DMS53 treated with DMSO at 0.1 percent for 48 hours (cell line): ENCODE measurements at regions not wholly inside any gene's neighbourhood (a gene's known extent, or its start where the extent isn't known, plus 50 kb on each side); places are given as distances from the start of the nearest gene placed in this dataset.

ENCODE experiments used
- DNase-seq: peaks from one replicate; lab custom pipeline; 2025; ENCODE audit not compliant: unreplicated experiment; lab: John Stamatoyannopoulos, UW

- DNase-seq = no peak
These were observed 57.4 kb upstream of the TMPRSS15 start for GRCh38 chr21:18460979-18461378.

DNA sequence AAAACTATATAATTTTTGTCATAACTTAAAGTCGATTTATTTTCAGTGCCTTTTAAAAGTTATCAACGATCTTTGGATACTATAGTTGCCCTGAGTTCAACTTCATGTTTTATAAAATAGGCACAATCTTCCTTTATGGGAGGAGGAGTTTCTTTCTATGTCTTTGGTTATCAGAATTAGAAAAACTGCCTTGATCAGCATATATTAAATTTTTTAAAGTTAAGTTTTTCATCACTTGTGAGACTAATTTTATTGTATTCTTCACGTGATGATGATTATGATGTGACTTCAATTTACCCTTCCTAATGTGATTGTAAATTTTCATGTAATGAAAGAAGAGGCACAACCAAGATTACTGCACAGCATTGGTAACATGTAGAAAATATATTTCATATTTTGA, 58.2 kb upstream of the TMPRSS15 start:
- DNase-seq = no peak

- no peak for DNase-seq
These were observed 64.1 kb upstream of the TMPRSS15 start for GRCh38 chr21:18467715-18468114.

DNA sequence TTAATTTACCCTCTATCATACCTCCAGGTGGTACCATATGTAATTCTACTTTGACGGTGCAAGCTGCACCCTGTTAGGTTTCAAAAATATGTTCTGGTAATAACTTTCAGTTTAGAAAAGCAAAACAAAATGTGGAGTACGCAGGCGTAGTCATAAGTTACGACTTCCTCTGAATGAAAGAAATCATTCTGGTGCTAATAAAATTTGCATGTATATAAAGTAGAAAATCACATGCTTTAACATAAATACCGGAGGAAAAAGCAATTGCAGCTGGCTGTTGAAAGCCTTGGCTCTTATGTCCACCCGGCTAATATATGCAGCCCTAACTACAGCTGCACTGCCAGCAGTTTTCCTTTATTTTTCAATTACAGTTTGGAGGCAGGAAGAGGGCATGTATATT, 65.2 kb upstream of the TMPRSS15 start:
- DNase-seq = no peak

DNA sequence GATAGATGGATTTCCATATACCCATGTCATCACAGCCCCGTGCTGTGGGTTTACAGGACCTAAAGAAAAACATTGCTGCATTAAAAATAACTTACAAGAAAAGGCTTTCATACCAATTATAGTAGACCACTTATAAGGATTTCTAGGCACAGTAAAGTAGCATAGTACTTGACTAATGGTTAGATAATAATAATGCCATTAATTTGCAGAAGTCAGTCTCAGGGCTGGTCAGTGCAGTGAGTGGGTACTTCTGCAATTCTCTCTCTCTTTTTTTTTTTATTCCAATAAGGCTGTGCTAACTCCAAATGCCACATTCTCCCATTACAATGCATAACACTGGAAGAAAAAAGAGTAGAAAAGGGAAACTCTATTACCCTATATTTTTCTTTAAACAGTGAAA, 73.1 kb upstream of the TMPRSS15 start:
- DNase-seq = no peak

DNA sequence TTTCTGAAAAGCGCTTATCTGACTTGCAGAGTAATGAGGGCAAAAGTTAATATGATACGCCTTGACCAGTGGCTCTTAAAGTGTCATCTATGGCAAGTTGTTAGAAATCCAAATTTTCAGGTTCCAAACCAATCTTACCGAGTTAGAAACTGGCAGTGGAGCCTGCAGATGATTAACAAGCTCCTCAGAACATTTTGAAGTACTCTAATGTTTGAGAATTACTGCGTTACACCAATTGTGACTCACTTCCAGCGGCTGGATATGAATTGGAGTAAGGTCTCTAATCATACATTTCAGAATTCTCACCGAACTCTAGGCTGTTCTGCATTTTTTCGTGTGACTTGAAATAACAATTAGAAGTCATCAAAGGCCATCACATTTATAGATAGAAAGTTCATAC, 73.5 kb upstream of the TMPRSS15 start:
- DNase-seq = no peak

- no peak for DNase-seq
These were observed 74.9 kb upstream of the TMPRSS15 start for GRCh38 chr21:18478513-18478912.

DNA sequence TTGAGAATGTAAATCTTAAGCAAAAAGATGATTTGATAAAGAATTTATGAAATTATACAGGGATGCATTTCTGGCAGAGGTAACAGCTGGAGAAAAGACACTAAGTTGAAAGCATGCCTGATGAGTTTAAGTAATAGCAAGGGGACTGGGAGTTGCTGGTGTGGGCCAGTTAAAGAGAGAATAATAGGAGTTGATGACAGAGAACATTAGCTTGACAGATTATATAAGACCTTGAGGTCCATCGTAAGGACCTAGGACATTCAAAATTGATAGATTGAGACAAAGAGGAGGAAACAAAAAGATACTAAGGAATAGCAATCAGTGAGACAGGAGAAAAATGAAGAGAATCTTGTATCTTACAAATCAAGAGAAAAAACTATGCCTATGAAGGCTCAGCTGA, 84.7 kb upstream of the TMPRSS15 start:
- DNase-seq = no peak

DNA sequence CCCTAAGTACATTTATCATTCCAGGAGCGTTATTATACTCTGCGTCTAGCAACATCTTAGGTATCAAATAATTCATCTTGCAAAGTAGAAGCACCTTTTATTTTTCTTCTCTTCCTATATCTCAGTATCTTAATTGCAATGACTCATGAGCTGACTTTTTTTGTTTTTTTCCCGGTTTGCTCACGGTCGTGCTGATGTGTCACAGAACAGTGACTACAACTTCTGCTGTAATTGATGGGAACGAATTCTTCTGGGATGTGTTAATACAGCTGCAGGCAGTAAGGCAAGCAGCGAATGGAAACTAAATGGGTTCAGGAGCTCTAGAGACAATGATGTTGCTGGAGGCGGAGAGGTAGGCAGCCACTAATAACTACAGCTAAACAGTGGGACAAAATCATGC, 89.8 kb upstream of the TMPRSS15 start:
- no peak for DNase-seq

DNA sequence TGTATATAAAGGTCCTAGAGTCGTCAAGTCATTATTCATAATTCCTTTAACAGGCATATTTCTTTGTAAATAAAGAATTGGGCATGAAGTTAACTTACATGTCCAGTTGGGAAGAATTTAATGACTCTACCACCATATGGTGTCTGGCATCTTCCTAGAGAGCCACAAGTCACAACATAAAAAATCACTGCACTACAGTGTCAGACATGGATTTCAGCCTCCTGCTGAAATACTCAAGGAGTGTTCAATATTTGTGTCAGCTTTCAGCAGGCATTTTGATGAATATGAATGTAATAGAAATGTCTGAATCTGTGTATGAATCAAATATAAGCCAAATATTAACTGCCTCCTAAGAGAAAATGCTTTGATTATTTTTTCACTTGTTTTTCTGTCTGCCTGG, 91.9 kb upstream of the TMPRSS15 start:
- DNase-seq = no peak

DNA sequence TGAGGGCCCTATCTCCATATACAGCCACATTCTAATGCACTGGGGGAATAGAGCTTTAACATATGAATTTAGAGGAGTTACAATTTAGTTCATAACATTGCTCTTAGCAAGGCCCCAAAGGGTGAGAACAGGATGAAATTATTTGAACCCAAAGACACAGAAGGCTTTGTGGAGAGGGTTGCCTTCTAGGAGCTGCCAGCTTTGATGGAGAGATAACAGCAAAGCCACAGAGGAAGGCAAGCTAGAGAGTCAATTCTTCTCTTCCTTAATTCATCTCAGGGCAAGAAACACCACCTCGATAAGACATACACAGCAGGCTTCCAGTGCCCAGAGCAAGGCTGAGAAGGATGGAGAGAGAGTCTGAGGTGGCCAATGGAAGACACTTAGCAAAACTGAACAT, 94.8 kb upstream of the TMPRSS15 start:
- DNase-seq = no peak

GRCh38 chr21:18499761-18500376, 96.3 kb upstream of the TMPRSS15 start:
- peak; percentile 9 for DNase-seq

DNA sequence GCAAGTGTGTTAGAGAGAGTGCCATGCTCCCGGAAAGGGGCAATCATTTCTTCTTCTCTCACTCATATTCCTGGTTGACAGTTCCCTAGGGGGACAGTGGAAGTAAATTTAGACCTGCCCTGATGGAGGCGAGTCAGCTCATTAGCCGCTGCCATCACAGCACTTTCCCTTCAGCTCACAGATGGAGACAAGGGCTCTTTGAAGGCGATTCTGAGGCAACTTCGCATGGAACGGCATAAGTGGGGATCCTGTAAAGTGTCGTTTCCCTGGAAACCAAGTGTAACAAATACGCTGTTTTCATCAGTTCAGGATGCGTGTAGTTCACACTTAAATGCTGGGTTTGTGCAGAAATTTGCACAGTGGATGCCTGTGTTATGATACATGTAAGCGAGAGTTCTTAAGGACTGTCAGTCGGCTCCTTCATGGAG, 114.5 kb upstream of the TMPRSS15 start:
- no peak for DNase-seq

DNA sequence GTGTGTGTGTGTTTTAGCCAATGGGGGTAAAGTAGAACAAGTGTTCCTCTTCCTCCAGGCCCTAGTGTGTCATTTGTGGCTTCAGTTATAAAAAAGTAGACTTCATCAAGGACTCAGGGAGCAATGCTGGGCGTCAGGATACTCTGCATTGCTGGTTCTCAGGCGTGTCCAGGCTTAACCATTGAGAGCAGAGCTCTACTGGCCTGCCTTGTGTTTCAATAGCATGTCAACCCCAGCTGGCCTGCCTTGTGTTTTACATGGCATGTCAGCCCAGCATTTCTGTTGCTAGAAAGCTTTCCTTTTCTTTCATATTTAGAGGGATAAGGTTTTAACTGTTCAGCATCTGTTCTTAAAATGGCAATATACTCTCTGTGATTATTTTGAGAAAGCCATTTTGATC, 117.6 kb upstream of the TMPRSS15 start:
- DNase-seq = no peak

DNA sequence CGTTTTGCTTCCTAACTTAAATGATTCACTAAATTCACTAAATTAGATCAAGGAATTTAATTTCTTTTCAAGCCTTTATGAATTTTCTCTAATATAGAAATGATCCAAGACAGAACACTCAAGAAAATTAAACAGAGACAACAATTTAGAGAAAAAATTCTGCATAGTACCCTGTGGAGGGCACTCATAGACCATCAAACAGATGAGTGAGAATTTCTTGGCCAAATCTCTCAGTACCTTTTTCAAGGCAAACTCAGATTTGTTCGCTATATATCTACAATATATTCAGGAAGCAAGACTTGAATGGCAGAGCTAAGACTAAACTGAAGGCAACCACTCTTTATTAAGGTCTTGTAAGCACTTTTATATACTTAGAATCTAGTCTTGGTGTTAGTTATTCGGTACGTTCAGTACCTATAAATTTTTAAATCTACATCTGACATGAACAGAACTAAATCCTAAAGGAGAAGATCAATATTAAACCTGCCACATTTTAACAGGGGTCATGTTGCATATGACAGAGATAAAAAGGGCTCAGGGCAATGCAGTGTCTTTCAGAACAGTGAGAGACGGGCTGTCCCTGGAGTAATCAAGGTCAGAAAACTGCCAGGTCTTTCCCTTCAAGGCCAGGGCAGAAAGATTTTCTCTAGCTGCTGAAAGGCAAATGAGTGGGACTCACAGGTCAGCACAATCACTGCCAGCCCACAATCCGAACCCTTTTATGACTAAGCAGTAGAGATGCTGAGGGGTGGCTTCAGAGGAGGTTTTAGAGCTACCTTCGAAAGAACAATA, 118.8 kb upstream of the TMPRSS15 start:
- DNase-seq = no peak

DNA sequence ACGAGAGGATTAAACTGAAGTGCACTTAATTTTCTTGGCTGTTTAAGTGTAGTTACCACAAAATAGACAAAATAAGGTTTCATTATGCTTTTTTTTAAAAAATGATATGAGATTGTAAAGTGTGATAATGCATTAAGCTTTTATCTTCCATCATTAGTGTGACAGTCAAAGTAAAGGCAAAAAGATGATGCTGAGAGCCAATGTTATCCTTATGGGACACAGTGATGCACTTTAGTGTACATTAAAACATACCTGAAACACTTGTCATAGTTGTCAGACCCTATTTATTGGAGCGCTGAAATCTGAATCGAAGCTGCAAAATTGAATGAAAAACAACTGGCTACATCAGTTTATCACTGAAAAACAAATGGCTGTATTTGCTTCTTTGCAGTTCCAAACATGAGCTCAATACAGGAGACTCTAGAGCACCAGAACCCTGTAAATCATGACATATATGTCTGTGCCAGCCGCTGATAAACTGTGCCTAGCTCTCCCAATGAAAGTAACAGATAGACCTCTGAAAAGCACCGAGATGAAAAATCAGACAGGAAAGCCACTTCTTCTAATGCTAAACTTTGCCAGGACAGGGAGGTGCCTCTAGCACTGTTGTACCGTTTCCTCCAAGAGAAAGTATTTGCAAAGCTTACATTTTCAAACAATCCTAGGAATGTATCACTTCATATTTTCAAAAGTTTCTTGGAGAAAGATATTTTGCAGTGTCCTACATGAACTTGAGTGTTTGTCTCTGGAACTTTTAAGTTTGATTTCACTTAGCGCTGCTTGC, 120.7 kb upstream of the TMPRSS15 start:
- no peak for DNase-seq

GRCh38 chr21:18529254-18529653, 125.7 kb upstream of the TMPRSS15 start:
- DNase-seq = peak; percentile 24

DNA sequence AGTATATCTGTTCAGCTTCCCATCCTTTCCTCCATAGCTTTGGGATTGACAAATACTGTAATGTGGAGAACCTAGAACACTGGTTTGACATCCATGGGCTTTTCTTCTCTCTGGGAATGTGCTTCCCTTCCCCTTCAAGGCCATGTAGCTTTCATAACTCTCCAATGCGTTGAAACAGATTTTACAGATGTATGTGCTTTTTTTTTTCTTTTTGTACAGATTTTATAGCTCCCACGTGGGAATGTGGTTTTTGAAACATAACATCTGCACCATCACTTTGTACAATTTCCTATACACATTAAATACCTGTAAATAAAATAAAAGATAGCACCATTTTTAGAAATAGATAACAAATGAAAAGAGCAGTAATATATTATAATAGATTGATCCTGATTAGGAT, 138.5 kb upstream of the TMPRSS15 start:
- DNase-seq = no peak

DNA sequence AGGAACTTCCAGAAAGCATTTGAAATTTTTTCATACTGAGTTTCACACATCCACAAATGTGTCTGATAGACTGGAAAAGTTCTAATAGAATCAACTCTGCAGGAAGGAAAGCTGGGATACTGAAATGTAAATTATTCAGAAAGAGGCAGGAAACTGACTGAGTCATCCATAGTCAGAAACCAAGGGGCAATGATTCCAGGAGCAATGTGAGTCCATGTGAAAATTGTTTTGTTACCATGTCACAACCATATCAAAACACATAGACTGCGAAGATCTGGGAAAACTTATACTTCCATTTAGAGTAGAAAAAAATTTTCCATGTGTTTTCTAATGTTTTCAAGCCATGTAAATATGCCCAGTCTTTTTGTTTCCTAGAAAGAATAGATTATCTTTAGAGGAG, 142.3 kb upstream of the TMPRSS15 start:
- no peak for DNase-seq

DNA sequence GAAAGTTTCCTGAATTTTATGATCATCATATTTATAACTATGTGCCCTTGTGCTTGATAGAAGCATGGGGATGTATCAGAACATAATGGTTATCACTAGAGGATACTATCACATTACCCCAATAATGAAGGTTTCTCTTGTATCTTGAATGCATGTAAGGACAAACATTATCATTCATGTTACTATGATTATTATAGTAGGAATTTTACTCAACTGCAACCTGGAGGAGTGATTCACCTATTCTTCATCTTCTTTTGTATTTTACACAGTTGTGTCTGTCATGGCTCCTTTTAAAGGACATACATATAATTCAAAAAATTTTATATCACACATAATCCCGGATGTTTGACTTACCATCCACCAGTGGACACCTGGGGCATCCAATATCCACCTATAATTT, 143.8 kb upstream of the TMPRSS15 start:
- DNase-seq = no peak

GRCh38 chr21:18548249-18548648, 144.7 kb upstream of the TMPRSS15 start:
- DNase-seq = no peak
